Liver (tissue), 8 donors: ENCODE measurements at regions not wholly inside any gene's neighbourhood (a gene's known extent, or its start where the extent isn't known, plus 50 kb on each side); places are given as distances from the start of the nearest gene placed in this dataset.

ENCODE experiments used
- DNase-seq: peaks from one replicate; pipeline ENCODE4 v3.0.0-alpha.2; 2017; ENCODE audit warnings: low spot score
- H3K27ac ChIP-seq, 2 donors: one replicate each; pipeline ENCODE4 v1.7.0; 2013; ENCODE audit warnings: inconsistent platforms in 2 of 2, low read length in 2 of 2, control low read depth in 1 of 2, low read depth in 1 of 2, mild to moderate bottlenecking in 1 of 2
- H3K27me3 ChIP-seq, 4 donors: one replicate each; pipeline versions ENCODE4 v1.6.1 to v1.7.0; 2013; ENCODE audit warnings: low read length in 3 of 4, inconsistent platforms in 1 of 4, mild to moderate bottlenecking in 1 of 4, moderate library complexity in 1 of 4; ENCODE audit not compliant: control insufficient read depth in 4 of 4, insufficient read depth in 4 of 4
- H3K36me3 ChIP-seq, 4 donors: one replicate each; pipeline versions ENCODE4 v1.6.1 to v1.7.0; 2013; ENCODE audit warnings: low read length in 3 of 4, mild to moderate bottlenecking in 3 of 4, low read depth in 1 of 4, moderate library complexity in 1 of 4; ENCODE audit not compliant: control insufficient read depth in 4 of 4, insufficient read depth in 3 of 4
- H3K4me1 ChIP-seq, 4 donors: one replicate each; pipeline versions ENCODE4 v1.6.1 to v1.7.0; 2013; ENCODE audit warnings: low read length in 3 of 4, mild to moderate bottlenecking in 3 of 4, moderate library complexity in 1 of 4; ENCODE audit not compliant: control insufficient read depth in 4 of 4, insufficient read depth in 4 of 4
- H3K4me3 ChIP-seq, 3 donors: one replicate each; pipeline versions ENCODE4 v1.6.1 to v1.7.0; 2013; ENCODE audit warnings: low read length in 3 of 3, control low read depth in 1 of 3, low read depth in 1 of 3, mild to moderate bottlenecking in 1 of 3
- H3K9ac ChIP-seq, 2 donors: one replicate each; pipeline ENCODE4 v1.7.0; 2013; ENCODE audit warnings: low read length in 2 of 2, mild to moderate bottlenecking in 2 of 2, moderate library complexity in 2 of 2, control low read depth in 1 of 2, low read depth in 1 of 2
- H3K9me3 ChIP-seq, 4 donors: one replicate each; pipeline versions ENCODE4 v1.6.1 to v1.7.0; 2013; ENCODE audit warnings: low read length in 3 of 4; ENCODE audit not compliant: control insufficient read depth in 4 of 4
- ATF3 ChIP-seq: IDR thresholded peaks from 2 replicates; pipeline ENCODE4 v1.6.1; 2016; ENCODE audit warnings: antibody characterized with exemption
- CTCF ChIP-seq: fragments of 150-350 bp; IDR thresholded peaks from 2 replicates; pipeline ENCODE4 v1.5.1; 2017; ENCODE audit warnings: improper control_type of control experiment, low read depth, low read length; ENCODE audit not compliant: missing input control
- EGR1 ChIP-seq, 2 donors: IDR thresholded peaks; 2 replicates each; pipeline ENCODE4 v1.6.1; 2016 to 2018; ENCODE audit warnings: antibody characterized with exemption in 2 of 2, low read depth in 2 of 2
- FOXA1 ChIP-seq: IDR thresholded peaks from 2 replicates; pipeline ENCODE4 v1.6.1; 2016; ENCODE audit warnings: antibody characterized with exemption
- FOXA2 ChIP-seq: IDR thresholded peaks from 2 replicates; pipeline ENCODE4 v1.6.1; 2016; ENCODE audit warnings: antibody characterized with exemption
- GABPA ChIP-seq, 2 donors: IDR thresholded peaks in 1 of 2; conservative IDR thresholded peaks in 1 of 2; 2 replicates each; pipeline ENCODE4 v1.6.1; 2016; ENCODE audit warnings: antibody characterized with exemption in 2 of 2, mild to moderate bottlenecking in 1 of 2, moderate library complexity in 1 of 2
- HNF4A ChIP-seq, 2 donors: conservative IDR thresholded peaks; 2 replicates each; pipeline ENCODE4 v1.6.1; 2016; ENCODE audit warnings: antibody characterized with exemption in 2 of 2, mild to moderate bottlenecking in 2 of 2
- HNF4G ChIP-seq: IDR thresholded peaks from 2 replicates; pipeline ENCODE4 v1.6.1; 2016; ENCODE audit warnings: antibody characterized with exemption
- JUND ChIP-seq, 2 donors: IDR thresholded peaks; 2 replicates each; pipeline ENCODE4 v1.6.1; 2016; ENCODE audit warnings: antibody characterized with exemption in 2 of 2
- MAX ChIP-seq: IDR thresholded peaks from 2 replicates; pipeline ENCODE4 v1.6.1; 2016; ENCODE audit warnings: antibody characterized with exemption
- NR2F2 ChIP-seq: IDR thresholded peaks from 2 replicates; pipeline ENCODE4 v1.6.1; 2016; ENCODE audit warnings: antibody characterized with exemption
- RAD21 ChIP-seq, 2 donors: IDR thresholded peaks; 2 replicates each; pipeline ENCODE4 v1.6.1; 2016; ENCODE audit warnings: antibody characterized with exemption in 2 of 2, mild to moderate bottlenecking in 2 of 2
- REST ChIP-seq: IDR thresholded peaks from 2 replicates; pipeline ENCODE4 v1.6.1; 2016; ENCODE audit warnings: antibody characterized with exemption, mild to moderate bottlenecking
- RXRA ChIP-seq, 2 donors: IDR thresholded peaks; 2 replicates each; pipeline ENCODE4 v1.6.1; 2017 to 2018; ENCODE audit warnings: antibody characterized with exemption in 2 of 2, mild to moderate bottlenecking in 1 of 2
- SP1 ChIP-seq: IDR thresholded peaks from 2 replicates; pipeline ENCODE4 v1.6.1; 2018; ENCODE audit warnings: antibody characterized with exemption, mild to moderate bottlenecking
- TAF1 ChIP-seq: conservative IDR thresholded peaks from 2 replicates; pipeline ENCODE4 v1.6.1; 2016; ENCODE audit warnings: antibody characterized with exemption, mild to moderate bottlenecking
- YY1 ChIP-seq: IDR thresholded peaks from 2 replicates; pipeline ENCODE4 v1.6.1; 2016; ENCODE audit warnings: antibody characterized with exemption, mild to moderate bottlenecking
- ZBTB33 ChIP-seq: IDR thresholded peaks from 2 replicates; pipeline ENCODE4 v1.6.1; 2016; ENCODE audit warnings: antibody characterized with exemption
- WGBS: extraction: QIAGEN DNeasy Blood & Tissue Kit; methylation state at CpG from one replicate; pipeline ENCODE4 v1.1.7; 2013; 5-methylcytosine and 5-hydroxymethylcytosine counted together
- donor health status: healthy.
- donor health status: healthy.
- donor health status: healthy.
- donor health status: healthy.
- donor health status: healthy.

- DNase-seq, result no peak
- H3K9me3 ChIP-seq, result no peaks in the 10 kb centered on the region
- H3K9ac ChIP-seq, result no peak overlapping the region
- H3K27ac ChIP-seq, result no peak overlapping the region
- no peaks in the 10 kb centered on the region for H3K27me3 ChIP-seq
- H3K4me3 ChIP-seq, result no peak overlapping the region
- no peaks in the 10 kb centered on the region for H3K4me1 ChIP-seq
- WGBS, result 80% methylated on average over 7 of the region's 7 CpGs
- no peaks in the 10 kb centered on the region for H3K36me3 ChIP-seq
- TF ChIP-seq GABPA (IDR thresholded peaks at IDR 0.05 in 1 of 2, conservative IDR thresholded peaks at IDR 0.05 in 1 of 2), result no peak
- no peak for TF ChIP-seq MAX
- no peak for TF ChIP-seq ZBTB33
- TF ChIP-seq FOXA1, result no peak
- TF ChIP-seq HNF4G, result no peak
- TF ChIP-seq EGR1 (IDR thresholded peaks at IDR 0.05; ENCODE audit: low read depth in 2 of 2), result no peak
- TF ChIP-seq SP1, result no peak
- TF ChIP-seq RXRA (IDR thresholded peaks at IDR 0.05), result no peak
- TF ChIP-seq JUND (IDR thresholded peaks at IDR 0.05), result no peak
- TF ChIP-seq YY1, result no peak
- TF ChIP-seq HNF4A (conservative IDR thresholded peaks at IDR 0.05), result no peak
- TF ChIP-seq RAD21 (IDR thresholded peaks at IDR 0.05), result no peak
- TF ChIP-seq REST, result no peak
- no peak for TF ChIP-seq FOXA2
- TF ChIP-seq TAF1, result no peak
- no peak for TF ChIP-seq NR2F2
- no peak for TF ChIP-seq CTCF
- no peak for TF ChIP-seq ATF3
Measured at GRCh38 chr2:173457366-173457765, 102.7 kb downstream of the CDCA7 start.
